ENCODE measurements at regions not wholly inside any gene's neighbourhood (a gene's known extent, or its start where the extent isn't known, plus 50 kb on each side); places are given as distances from the start of the nearest gene placed in this dataset.
A peak's percentile ranks its signal among the peaks of the same experiment; 100 is the strongest.
"Not testable (repeated sequence)": the region's sequence is repeated elsewhere in the genome, so short reads cannot be mapped to it uniquely, and the experiment has no call there.

GRCh38 chr1:172717722-172718465, 59.0 kb downstream of the FASLG start:
- no peak for DNase-seq

GRCh38 chr1:172719066-172719627, 60.2 kb downstream of the FASLG start:
- DNase-seq, result no peak

- peak; percentile 56 for DNase-seq
Measured at GRCh38 chr1:172719694-172720138, 60.8 kb downstream of the FASLG start.

GRCh38 chr1:172720339-172720738, 61.4 kb downstream of the FASLG start:
- no peak for DNase-seq

GRCh38 chr1:172723251-172723650, 64.3 kb downstream of the FASLG start:
- DNase-seq, result no peak

- no peak for DNase-seq
Measured at GRCh38 chr1:172724232-172724631, 65.3 kb downstream of the FASLG start.

- DNase-seq, result no peak
Measured at GRCh38 chr1:172724765-172725613, 66.1 kb downstream of the FASLG start.

- DNase-seq, result no peak
Measured at GRCh38 chr1:172726740-172727139, 67.8 kb downstream of the FASLG start.

GRCh38 chr1:172727275-172727857, 68.5 kb downstream of the FASLG start:
- DNase-seq, result no peak

GRCh38 chr1:172727956-172728603, 69.2 kb downstream of the FASLG start:
- peak; percentile 63 for DNase-seq

GRCh38 chr1:172728705-172729104, 69.8 kb downstream of the FASLG start:
- not testable (repeated sequence) for DNase-seq

- no peak for DNase-seq
Measured at GRCh38 chr1:172732427-172732826, 73.5 kb downstream of the FASLG start.

GRCh38 chr1:172733815-172734214, 74.9 kb downstream of the FASLG start:
- DNase-seq, result no peak

- DNase-seq, result no peak
Measured at GRCh38 chr1:172738389-172738788, 79.5 kb downstream of the FASLG start.

- peak; percentile 50 for DNase-seq
Measured at GRCh38 chr1:172742599-172743500, 83.9 kb downstream of the FASLG start.

- DNase-seq, result peak; percentile 46
Measured at GRCh38 chr1:172745014-172745413, 86.1 kb downstream of the FASLG start.

- no peak for DNase-seq
Measured at GRCh38 chr1:172746091-172746949, 87.4 kb downstream of the FASLG start.

GRCh38 chr1:172748201-172748600, 89.3 kb downstream of the FASLG start:
- no peak for DNase-seq

- DNase-seq, result no peak
Measured at GRCh38 chr1:172751683-172752082, 92.8 kb downstream of the FASLG start.

GRCh38 chr1:172753964-172754363, 95.1 kb downstream of the FASLG start:
- no peak for DNase-seq

GRCh38 chr1:172754609-172755008, 95.7 kb downstream of the FASLG start:
- DNase-seq, result no peak
